GM10248 (cell line): ENCODE measurements at regions not wholly inside any gene's neighbourhood (a gene's known extent, or its start where the extent isn't known, plus 50 kb on each side); places are given as distances from the start of the nearest gene placed in this dataset.

Source experiments
- CTCF ChIA-PET: fragments of 300-600 bp; sonication (Branson Sonifier 250); formaldehyde crosslinking; extraction: SDS; loops from one replicate; lab custom pipeline; 2021; ENCODE audit warnings: antibody characterized with exemption; lab: Yijun Ruan, JAX
- POLR2A ChIA-PET: fragments of 350-650 bp; sonication (Branson Sonifier 250); formaldehyde crosslinking; extraction: SDS; loops from one replicate; lab custom pipeline; 2020; ENCODE audit warnings: antibody characterized with exemption; lab: Yijun Ruan, JAX
- DNase-seq: peaks from one replicate; pipeline ENCODE4 v3.0.0; 2012; ENCODE audit errors: extremely low spot score
- TF ChIP-seq, protein P1 (sequence below): IDR thresholded peaks from 2 replicates; pipeline ENCODE4 v1.5.1; 2012; ENCODE audit warnings: mild to moderate bottlenecking, low read depth; ENCODE audit errors: extremely low read depth, missing control alignments, control extremely low read depth

DNA sequence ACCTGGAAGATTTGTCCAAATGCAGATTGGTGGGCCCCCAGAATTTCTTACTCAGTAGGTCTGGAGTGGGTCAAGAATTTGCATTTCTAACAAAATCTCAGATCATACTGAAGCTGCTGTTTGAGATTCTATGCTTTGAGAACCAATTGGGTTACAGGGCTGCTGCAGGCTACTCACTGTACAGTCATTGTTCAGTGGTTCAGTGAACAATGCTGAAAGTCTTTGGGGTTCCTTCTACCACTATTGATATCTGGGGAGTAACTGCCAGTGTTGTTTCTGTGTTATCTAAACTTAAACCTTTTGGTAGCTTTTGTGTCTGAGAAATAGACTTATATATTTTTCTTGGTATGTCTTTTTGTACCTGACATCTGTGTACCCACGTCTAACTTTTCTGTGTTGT, 187.5 kb downstream of the TANC2 start:
- POLR2A ChIA-PET, result no interaction called here
- no peak for DNase-seq
- TF ChIP-seq, protein P1, sequence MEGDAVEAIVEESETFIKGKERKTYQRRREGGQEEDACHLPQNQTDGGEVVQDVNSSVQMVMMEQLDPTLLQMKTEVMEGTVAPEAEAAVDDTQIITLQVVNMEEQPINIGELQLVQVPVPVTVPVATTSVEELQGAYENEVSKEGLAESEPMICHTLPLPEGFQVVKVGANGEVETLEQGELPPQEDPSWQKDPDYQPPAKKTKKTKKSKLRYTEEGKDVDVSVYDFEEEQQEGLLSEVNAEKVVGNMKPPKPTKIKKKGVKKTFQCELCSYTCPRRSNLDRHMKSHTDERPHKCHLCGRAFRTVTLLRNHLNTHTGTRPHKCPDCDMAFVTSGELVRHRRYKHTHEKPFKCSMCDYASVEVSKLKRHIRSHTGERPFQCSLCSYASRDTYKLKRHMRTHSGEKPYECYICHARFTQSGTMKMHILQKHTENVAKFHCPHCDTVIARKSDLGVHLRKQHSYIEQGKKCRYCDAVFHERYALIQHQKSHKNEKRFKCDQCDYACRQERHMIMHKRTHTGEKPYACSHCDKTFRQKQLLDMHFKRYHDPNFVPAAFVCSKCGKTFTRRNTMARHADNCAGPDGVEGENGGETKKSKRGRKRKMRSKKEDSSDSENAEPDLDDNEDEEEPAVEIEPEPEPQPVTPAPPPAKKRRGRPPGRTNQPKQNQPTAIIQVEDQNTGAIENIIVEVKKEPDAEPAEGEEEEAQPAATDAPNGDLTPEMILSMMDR, result no peak
- CTCF ChIA-PET, result interaction anchor here (1.0 to 2.0 kb wide), 2 partner anchors 10 to 16 kb away, joined by 3 to 5 read pairs; no protein-coding TSS in a partner anchor

DNA sequence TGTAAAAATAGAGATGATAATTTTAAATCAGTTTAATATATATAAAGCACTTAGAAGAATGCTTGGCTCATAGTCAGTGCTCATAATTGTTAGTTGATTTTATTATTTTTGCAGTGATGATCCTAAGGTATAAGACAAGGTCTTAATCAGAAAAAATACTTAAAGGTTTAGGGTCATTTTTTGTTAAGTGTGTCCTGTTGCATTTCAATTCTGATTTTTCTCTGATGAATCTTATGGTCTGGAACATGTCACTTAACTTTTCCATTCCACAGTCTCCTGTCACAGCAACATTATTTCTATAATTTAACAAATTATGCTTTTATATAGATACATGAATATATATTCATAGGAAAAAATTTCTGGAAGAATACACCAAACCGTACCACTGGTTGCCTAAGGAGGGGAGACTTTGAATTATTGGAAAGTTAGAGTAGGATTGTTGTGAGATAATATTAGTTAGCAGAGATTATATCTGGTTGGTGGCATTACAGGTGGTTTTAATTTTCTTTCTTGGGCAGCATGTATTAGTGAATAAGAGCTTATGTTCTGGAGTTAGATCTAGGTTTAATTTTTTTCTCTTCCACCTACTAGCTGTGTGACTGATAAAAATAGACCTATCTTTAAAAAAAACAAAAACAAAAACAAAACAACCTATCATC, 188.7 kb downstream of the TANC2 start:
- ChIA-PET CTCF (interaction anchor here (2.0 kb wide), 1 partner anchor 15 kb away, joined by 5 read pairs; no protein-coding TSS in a partner anchor), POLR2A (no interaction called here)
- TF ChIP-seq, protein P1, result no peak
- DNase-seq, result no peak

DNA sequence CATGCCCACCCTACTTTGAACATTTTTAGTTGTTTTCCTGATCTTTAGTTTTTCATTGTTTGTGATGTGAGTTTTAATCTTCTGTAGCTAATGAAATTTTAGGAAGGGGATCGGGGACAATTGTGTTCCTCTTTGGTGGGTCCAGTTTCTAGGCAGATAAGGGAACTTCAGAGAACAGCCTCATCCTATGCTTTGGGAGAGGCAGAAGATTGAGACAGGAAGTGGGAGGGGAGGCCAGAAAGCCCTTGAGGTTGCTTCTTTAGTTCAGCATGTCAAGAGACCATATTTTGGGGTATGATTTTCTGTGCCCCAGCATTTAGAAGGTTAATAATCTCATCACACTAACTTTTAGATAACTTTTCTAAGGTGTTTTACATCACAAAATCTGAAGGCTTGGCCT, 191.0 kb downstream of the TANC2 start:
- TF ChIP-seq, protein P1, result no peak
- ChIA-PET CTCF (no interaction called here), POLR2A (no interaction called here)
- no peak for DNase-seq

DNA sequence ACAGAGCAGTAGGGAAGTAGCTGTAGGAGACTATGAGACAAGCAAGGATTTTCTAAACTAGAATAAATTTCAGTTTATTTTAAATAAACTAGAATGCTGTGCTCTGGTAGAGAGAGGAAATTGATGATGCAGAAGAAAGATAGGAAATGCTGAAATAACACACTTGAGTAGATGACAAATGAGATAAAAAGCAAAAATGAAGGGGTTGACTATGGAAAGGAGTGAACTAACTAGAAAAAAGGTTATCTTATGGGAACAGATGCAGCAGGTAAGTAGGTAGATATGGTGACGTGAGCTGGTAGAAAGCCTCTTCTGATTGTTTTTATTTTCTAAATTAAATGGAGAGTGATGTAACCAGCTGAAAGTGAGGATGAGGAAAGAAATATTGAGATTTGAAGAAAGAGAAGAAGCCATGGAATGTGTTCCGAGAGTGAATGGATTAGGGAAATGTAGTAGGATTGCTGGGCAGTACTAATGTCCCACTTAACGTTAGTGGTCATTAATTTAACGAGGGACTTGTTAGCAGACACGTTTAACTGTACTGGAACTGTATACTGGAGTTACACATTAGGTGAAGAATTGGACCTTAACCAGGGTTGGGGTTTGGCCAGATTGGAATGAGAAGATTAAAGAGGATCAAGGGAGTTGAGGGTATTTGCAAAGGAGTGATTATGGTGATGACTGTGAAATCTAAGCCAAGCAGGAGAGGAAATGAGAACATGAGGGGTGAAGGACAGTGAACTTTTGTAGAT, 196.5 kb downstream of the TANC2 start:
- TF ChIP-seq, protein P1, result no peak
- no peak for DNase-seq
- POLR2A ChIA-PET, result no interaction called here
- CTCF ChIA-PET, result interaction anchor here (1.3 kb wide), 1 partner anchor 11 kb away, joined by 3 read pairs; no protein-coding TSS in a partner anchor

DNA sequence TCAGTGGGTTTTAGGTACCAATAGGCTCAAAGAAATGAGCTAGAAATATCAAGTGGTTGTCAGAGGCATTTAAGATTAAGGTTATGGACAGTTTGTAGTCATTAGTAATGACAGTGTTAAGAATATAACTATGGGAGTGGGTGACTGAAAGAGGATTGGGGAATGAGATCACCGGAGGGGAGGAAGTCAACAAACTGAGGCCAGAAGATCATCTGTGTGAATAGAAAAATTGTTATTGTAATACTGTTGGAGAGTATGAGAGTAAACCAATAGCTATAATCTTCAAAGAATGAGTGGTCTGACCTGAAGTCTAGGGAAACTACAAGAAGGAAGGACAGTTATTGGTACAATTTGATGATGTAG, 197.1 kb downstream of the TANC2 start:
- TF ChIP-seq, protein P1, result no peak
- DNase-seq, result no peak
- POLR2A ChIA-PET, result no interaction called here
- CTCF ChIA-PET, result interaction anchor here (0.8 to 1.3 kb wide), 2 partner anchors 9 to 11 kb away, joined by 3 read pairs; no protein-coding TSS in a partner anchor

DNA sequence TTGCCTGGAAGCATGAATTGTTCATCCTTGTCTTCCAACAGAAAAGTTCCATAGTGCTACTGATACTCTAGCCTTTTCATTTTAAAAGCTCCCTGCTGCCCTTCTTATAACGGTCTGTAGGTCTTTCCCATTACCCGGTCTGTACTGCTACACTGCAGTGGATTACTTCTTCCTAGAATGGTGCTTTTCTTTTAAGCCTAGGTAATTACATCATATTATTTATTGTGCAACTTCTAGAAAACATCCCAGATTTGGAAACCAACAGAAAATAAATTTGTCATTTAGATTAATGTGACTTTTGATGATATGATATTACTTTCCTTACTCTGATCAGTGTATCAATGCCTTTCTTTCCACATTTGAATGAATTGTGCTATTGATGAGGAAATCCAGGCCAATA, 199.4 kb downstream of the TANC2 start:
- TF ChIP-seq, protein P1, result no peak
- CTCF ChIA-PET, result no interaction called here
- DNase-seq, result no peak
- POLR2A ChIA-PET, result no interaction called here
